Liver (tissue), 8 donors: ENCODE measurements at regions not wholly inside any gene's neighbourhood (a gene's known extent, or its start where the extent isn't known, plus 50 kb on each side); places are given as distances from the start of the nearest gene placed in this dataset.

Experiments
- DNase-seq: peaks from one replicate; pipeline ENCODE4 v3.0.0-alpha.2; 2017; ENCODE audit warnings: low spot score
- H3K27ac ChIP-seq, 2 donors: one replicate each; pipeline ENCODE4 v1.7.0; 2013; ENCODE audit warnings: inconsistent platforms in 2 of 2, low read length in 2 of 2, control low read depth in 1 of 2, low read depth in 1 of 2, mild to moderate bottlenecking in 1 of 2
- H3K27me3 ChIP-seq, 4 donors: one replicate each; pipeline versions ENCODE4 v1.6.1 to v1.7.0; 2013; ENCODE audit warnings: low read length in 3 of 4, inconsistent platforms in 1 of 4, mild to moderate bottlenecking in 1 of 4, moderate library complexity in 1 of 4; ENCODE audit not compliant: control insufficient read depth in 4 of 4, insufficient read depth in 4 of 4
- H3K36me3 ChIP-seq, 4 donors: one replicate each; pipeline versions ENCODE4 v1.6.1 to v1.7.0; 2013; ENCODE audit warnings: low read length in 3 of 4, mild to moderate bottlenecking in 3 of 4, low read depth in 1 of 4, moderate library complexity in 1 of 4; ENCODE audit not compliant: control insufficient read depth in 4 of 4, insufficient read depth in 3 of 4
- H3K4me1 ChIP-seq, 4 donors: one replicate each; pipeline versions ENCODE4 v1.6.1 to v1.7.0; 2013; ENCODE audit warnings: low read length in 3 of 4, mild to moderate bottlenecking in 3 of 4, moderate library complexity in 1 of 4; ENCODE audit not compliant: control insufficient read depth in 4 of 4, insufficient read depth in 4 of 4
- H3K4me3 ChIP-seq, 3 donors: one replicate each; pipeline versions ENCODE4 v1.6.1 to v1.7.0; 2013; ENCODE audit warnings: low read length in 3 of 3, control low read depth in 1 of 3, low read depth in 1 of 3, mild to moderate bottlenecking in 1 of 3
- H3K9ac ChIP-seq, 2 donors: one replicate each; pipeline ENCODE4 v1.7.0; 2013; ENCODE audit warnings: low read length in 2 of 2, mild to moderate bottlenecking in 2 of 2, moderate library complexity in 2 of 2, control low read depth in 1 of 2, low read depth in 1 of 2
- H3K9me3 ChIP-seq, 4 donors: one replicate each; pipeline versions ENCODE4 v1.6.1 to v1.7.0; 2013; ENCODE audit warnings: low read length in 3 of 4; ENCODE audit not compliant: control insufficient read depth in 4 of 4
- EGR1 ChIP-seq, 2 donors: IDR thresholded peaks; 2 replicates each; pipeline ENCODE4 v1.6.1; 2016 to 2018; ENCODE audit warnings: antibody characterized with exemption in 2 of 2, low read depth in 2 of 2
- FOXA1 ChIP-seq: IDR thresholded peaks from 2 replicates; pipeline ENCODE4 v1.6.1; 2016; ENCODE audit warnings: antibody characterized with exemption
- FOXA2 ChIP-seq: IDR thresholded peaks from 2 replicates; pipeline ENCODE4 v1.6.1; 2016; ENCODE audit warnings: antibody characterized with exemption
- GABPA ChIP-seq, 2 donors: IDR thresholded peaks in 1 of 2; conservative IDR thresholded peaks in 1 of 2; 2 replicates each; pipeline ENCODE4 v1.6.1; 2016; ENCODE audit warnings: antibody characterized with exemption in 2 of 2, mild to moderate bottlenecking in 1 of 2, moderate library complexity in 1 of 2
- HNF4A ChIP-seq, 2 donors: conservative IDR thresholded peaks; 2 replicates each; pipeline ENCODE4 v1.6.1; 2016; ENCODE audit warnings: antibody characterized with exemption in 2 of 2, mild to moderate bottlenecking in 2 of 2
- HNF4G ChIP-seq: IDR thresholded peaks from 2 replicates; pipeline ENCODE4 v1.6.1; 2016; ENCODE audit warnings: antibody characterized with exemption
- JUND ChIP-seq, 2 donors: IDR thresholded peaks; 2 replicates each; pipeline ENCODE4 v1.6.1; 2016; ENCODE audit warnings: antibody characterized with exemption in 2 of 2
- NR2F2 ChIP-seq: IDR thresholded peaks from 2 replicates; pipeline ENCODE4 v1.6.1; 2016; ENCODE audit warnings: antibody characterized with exemption
- RAD21 ChIP-seq, 2 donors: IDR thresholded peaks; 2 replicates each; pipeline ENCODE4 v1.6.1; 2016; ENCODE audit warnings: antibody characterized with exemption in 2 of 2, mild to moderate bottlenecking in 2 of 2
- RXRA ChIP-seq, 2 donors: IDR thresholded peaks; 2 replicates each; pipeline ENCODE4 v1.6.1; 2017 to 2018; ENCODE audit warnings: antibody characterized with exemption in 2 of 2, mild to moderate bottlenecking in 1 of 2
- SP1 ChIP-seq: IDR thresholded peaks from 2 replicates; pipeline ENCODE4 v1.6.1; 2018; ENCODE audit warnings: antibody characterized with exemption, mild to moderate bottlenecking
- TAF1 ChIP-seq: conservative IDR thresholded peaks from 2 replicates; pipeline ENCODE4 v1.6.1; 2016; ENCODE audit warnings: antibody characterized with exemption, mild to moderate bottlenecking
- YY1 ChIP-seq: IDR thresholded peaks from 2 replicates; pipeline ENCODE4 v1.6.1; 2016; ENCODE audit warnings: antibody characterized with exemption, mild to moderate bottlenecking
- WGBS: extraction: QIAGEN DNeasy Blood & Tissue Kit; methylation state at CpG from one replicate; pipeline ENCODE4 v1.1.7; 2013; 5-methylcytosine and 5-hydroxymethylcytosine counted together
- TF ChIP-seq, protein P1 (sequence below): fragments of 150-350 bp; IDR thresholded peaks from 2 replicates; pipeline ENCODE4 v1.5.1; 2017; ENCODE audit warnings: improper control_type of control experiment, low read depth, low read length; ENCODE audit not compliant: missing input control
- TF ChIP-seq, protein P2 (sequence below): IDR thresholded peaks from 2 replicates; pipeline ENCODE4 v1.6.1; 2016; ENCODE audit warnings: antibody characterized with exemption
- TF ChIP-seq, protein P3 (sequence below): IDR thresholded peaks from 2 replicates; pipeline ENCODE4 v1.6.1; 2016; ENCODE audit warnings: antibody characterized with exemption
- TF ChIP-seq, protein P4 (sequence below): IDR thresholded peaks from 2 replicates; pipeline ENCODE4 v1.6.1; 2016; ENCODE audit warnings: antibody characterized with exemption, mild to moderate bottlenecking
- TF ChIP-seq, protein P5 (sequence below): IDR thresholded peaks from 2 replicates; pipeline ENCODE4 v1.6.1; 2016; ENCODE audit warnings: antibody characterized with exemption
- donor health status: healthy.
- donor health status: healthy.
- donor health status: healthy.
- donor health status: healthy.
- donor health status: healthy.

DNA sequence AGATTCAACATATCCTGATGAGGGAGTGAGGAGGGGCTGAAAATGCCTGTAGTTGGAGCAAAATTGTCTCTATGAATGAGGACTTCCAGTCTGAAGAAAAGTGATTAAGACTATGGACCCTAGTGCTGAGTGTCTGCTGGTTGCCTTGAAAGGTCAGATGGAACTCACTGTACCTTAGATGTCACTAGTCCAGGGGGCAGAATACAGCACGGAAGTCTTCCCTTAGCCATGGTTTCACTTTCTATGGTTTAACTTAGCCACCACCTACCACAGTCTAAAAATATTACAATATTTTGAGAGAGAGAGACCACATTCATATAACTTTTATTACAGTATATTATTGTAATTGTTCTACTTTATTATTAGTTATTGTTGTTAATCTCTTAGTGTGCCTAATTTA, 223.1 kb downstream of the FMR1NB start (continued):
- TF ChIP-seq, protein P1, sequence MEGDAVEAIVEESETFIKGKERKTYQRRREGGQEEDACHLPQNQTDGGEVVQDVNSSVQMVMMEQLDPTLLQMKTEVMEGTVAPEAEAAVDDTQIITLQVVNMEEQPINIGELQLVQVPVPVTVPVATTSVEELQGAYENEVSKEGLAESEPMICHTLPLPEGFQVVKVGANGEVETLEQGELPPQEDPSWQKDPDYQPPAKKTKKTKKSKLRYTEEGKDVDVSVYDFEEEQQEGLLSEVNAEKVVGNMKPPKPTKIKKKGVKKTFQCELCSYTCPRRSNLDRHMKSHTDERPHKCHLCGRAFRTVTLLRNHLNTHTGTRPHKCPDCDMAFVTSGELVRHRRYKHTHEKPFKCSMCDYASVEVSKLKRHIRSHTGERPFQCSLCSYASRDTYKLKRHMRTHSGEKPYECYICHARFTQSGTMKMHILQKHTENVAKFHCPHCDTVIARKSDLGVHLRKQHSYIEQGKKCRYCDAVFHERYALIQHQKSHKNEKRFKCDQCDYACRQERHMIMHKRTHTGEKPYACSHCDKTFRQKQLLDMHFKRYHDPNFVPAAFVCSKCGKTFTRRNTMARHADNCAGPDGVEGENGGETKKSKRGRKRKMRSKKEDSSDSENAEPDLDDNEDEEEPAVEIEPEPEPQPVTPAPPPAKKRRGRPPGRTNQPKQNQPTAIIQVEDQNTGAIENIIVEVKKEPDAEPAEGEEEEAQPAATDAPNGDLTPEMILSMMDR = no peak
- TF ChIP-seq HNF4A (conservative IDR thresholded peaks at IDR 0.05) = no peak
- no peak for TF ChIP-seq GABPA (IDR thresholded peaks at IDR 0.05 in 1 of 2, conservative IDR thresholded peaks at IDR 0.05 in 1 of 2)
- no peak for TF ChIP-seq FOXA1
- TF ChIP-seq SP1 = no peak

DNA sequence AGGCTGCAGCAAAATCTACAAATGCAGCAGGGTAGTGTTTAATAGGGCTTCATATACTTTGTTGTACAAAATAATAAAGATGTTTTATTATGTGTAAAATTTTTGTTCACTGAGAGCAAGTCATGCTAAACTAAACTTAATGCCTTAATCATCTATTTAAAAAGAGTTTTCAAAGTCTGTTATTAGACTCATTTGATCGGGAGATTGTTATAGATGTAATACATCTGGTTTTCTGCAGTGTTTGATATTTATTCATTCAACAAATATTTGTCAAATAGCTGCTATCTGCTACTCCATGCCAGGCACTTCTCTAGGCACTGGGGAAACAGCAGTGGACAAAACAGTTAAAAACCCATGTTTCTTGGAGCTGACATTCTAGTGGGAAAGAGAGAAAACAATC, 233.6 kb downstream of the FMR1NB start:
- Histone ChIP-seq H3K36me3 (no peaks in the 10 kb centered on the region), H3K9me3 (no peaks in the 10 kb centered on the region), H3K27ac (no peak overlapping the region), H3K4me1 (no peaks in the 10 kb centered on the region), H3K4me3 (no peak overlapping the region), H3K27me3 (no peaks in the 10 kb centered on the region), H3K9ac (no peak overlapping the region)
- 84% methylated on average over 1 of the region's 1 CpG for WGBS
- no peak for TF ChIP-seq FOXA1
- TF ChIP-seq YY1 = no peak
- no peak for TF ChIP-seq SP1
- no peak for TF ChIP-seq EGR1 (IDR thresholded peaks at IDR 0.05; ENCODE audit: low read depth in 2 of 2)
- TF ChIP-seq RXRA (IDR thresholded peaks at IDR 0.05) = no peak
- TF ChIP-seq, protein P1 = no peak
- TF ChIP-seq HNF4A (conservative IDR thresholded peaks at IDR 0.05) = no peak
- no peak for TF ChIP-seq HNF4G
- TF ChIP-seq, protein P2, sequence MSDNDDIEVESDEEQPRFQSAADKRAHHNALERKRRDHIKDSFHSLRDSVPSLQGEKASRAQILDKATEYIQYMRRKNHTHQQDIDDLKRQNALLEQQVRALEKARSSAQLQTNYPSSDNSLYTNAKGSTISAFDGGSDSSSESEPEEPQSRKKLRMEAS = no peak
- TF ChIP-seq, protein P3, sequence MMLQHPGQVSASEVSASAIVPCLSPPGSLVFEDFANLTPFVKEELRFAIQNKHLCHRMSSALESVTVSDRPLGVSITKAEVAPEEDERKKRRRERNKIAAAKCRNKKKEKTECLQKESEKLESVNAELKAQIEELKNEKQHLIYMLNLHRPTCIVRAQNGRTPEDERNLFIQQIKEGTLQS = no peak
- no peak for TF ChIP-seq TAF1
- no peak for TF ChIP-seq GABPA (IDR thresholded peaks at IDR 0.05 in 1 of 2, conservative IDR thresholded peaks at IDR 0.05 in 1 of 2)
- TF ChIP-seq RAD21 (IDR thresholded peaks at IDR 0.05) = no peak
- TF ChIP-seq FOXA2 = no peak
- TF ChIP-seq, protein P4, sequence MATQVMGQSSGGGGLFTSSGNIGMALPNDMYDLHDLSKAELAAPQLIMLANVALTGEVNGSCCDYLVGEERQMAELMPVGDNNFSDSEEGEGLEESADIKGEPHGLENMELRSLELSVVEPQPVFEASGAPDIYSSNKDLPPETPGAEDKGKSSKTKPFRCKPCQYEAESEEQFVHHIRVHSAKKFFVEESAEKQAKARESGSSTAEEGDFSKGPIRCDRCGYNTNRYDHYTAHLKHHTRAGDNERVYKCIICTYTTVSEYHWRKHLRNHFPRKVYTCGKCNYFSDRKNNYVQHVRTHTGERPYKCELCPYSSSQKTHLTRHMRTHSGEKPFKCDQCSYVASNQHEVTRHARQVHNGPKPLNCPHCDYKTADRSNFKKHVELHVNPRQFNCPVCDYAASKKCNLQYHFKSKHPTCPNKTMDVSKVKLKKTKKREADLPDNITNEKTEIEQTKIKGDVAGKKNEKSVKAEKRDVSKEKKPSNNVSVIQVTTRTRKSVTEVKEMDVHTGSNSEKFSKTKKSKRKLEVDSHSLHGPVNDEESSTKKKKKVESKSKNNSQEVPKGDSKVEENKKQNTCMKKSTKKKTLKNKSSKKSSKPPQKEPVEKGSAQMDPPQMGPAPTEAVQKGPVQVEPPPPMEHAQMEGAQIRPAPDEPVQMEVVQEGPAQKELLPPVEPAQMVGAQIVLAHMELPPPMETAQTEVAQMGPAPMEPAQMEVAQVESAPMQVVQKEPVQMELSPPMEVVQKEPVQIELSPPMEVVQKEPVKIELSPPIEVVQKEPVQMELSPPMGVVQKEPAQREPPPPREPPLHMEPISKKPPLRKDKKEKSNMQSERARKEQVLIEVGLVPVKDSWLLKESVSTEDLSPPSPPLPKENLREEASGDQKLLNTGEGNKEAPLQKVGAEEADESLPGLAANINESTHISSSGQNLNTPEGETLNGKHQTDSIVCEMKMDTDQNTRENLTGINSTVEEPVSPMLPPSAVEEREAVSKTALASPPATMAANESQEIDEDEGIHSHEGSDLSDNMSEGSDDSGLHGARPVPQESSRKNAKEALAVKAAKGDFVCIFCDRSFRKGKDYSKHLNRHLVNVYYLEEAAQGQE = no peak
- TF ChIP-seq JUND (IDR thresholded peaks at IDR 0.05) = no peak
- TF ChIP-seq, protein P5, sequence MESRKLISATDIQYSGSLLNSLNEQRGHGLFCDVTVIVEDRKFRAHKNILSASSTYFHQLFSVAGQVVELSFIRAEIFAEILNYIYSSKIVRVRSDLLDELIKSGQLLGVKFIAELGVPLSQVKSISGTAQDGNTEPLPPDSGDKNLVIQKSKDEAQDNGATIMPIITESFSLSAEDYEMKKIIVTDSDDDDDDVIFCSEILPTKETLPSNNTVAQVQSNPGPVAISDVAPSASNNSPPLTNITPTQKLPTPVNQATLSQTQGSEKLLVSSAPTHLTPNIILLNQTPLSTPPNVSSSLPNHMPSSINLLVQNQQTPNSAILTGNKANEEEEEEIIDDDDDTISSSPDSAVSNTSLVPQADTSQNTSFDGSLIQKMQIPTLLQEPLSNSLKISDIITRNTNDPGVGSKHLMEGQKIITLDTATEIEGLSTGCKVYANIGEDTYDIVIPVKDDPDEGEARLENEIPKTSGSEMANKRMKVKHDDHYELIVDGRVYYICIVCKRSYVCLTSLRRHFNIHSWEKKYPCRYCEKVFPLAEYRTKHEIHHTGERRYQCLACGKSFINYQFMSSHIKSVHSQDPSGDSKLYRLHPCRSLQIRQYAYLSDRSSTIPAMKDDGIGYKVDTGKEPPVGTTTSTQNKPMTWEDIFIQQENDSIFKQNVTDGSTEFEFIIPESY = no peak
- no peak for TF ChIP-seq NR2F2
- DNase-seq = no peak
